Esophagus mucosa (tissue), 1 donor: ENCODE measurements at regions not wholly inside any gene's neighbourhood (a gene's known extent, or its start where the extent isn't known, plus 50 kb on each side); places are given as distances from the start of the nearest gene placed in this dataset.
"Not testable (repeated sequence)": the region's sequence is repeated elsewhere in the genome, so short reads cannot be mapped to it uniquely, and the experiment has no call there.

Source experiments
- ATAC-seq: fragments of 200-7000 bp; cut with Tn5 transposase; one replicate; pipeline ENCODE4 v1.9.1; 2020
- donor health status: DM: yes; HTN: yes; CAD: no.

GRCh38 chr11:23370580-23371275, 510.5 kb upstream of the CCDC179 start:
- no peak for ATAC-seq

GRCh38 chr11:23377909-23378308, 517.6 kb upstream of the CCDC179 start:
- ATAC-seq: no peak

- ATAC-seq: no peak
Observed at GRCh38 chr11:23391031-23391430, 530.8 kb upstream of the CCDC179 start.

GRCh38 chr11:23398052-23398451, 537.8 kb upstream of the CCDC179 start:
- ATAC-seq: no peak

GRCh38 chr11:23399995-23400394, 539.7 kb upstream of the CCDC179 start:
- ATAC-seq: no peak

- ATAC-seq: no peak
Observed at GRCh38 chr11:23403210-23404185, 543.2 kb upstream of the CCDC179 start.

- ATAC-seq: no peak
Observed at GRCh38 chr11:23404225-23405160, 544.2 kb upstream of the CCDC179 start.

GRCh38 chr11:23405350-23405937, 545.2 kb upstream of the CCDC179 start:
- no peak for ATAC-seq

GRCh38 chr11:23406131-23406819, 546.0 kb upstream of the CCDC179 start:
- ATAC-seq: no peak

- ATAC-seq: no peak
Observed at GRCh38 chr11:23413057-23413456, 552.8 kb upstream of the CCDC179 start.

GRCh38 chr11:23423104-23423503, 562.8 kb upstream of the CCDC179 start:
- ATAC-seq: no peak

GRCh38 chr11:23423656-23424055, 563.4 kb upstream of the CCDC179 start:
- no peak for ATAC-seq

- ATAC-seq: no peak
Observed at GRCh38 chr11:23425381-23425780, 565.1 kb upstream of the CCDC179 start.

- no peak for ATAC-seq
Observed at GRCh38 chr11:23429569-23429968, 569.3 kb upstream of the CCDC179 start.

GRCh38 chr11:23453522-23453921, 593.2 kb upstream of the CCDC179 start:
- ATAC-seq: no peak

GRCh38 chr11:23455321-23455891, 595.1 kb upstream of the CCDC179 start:
- no peak for ATAC-seq

GRCh38 chr11:23457641-23458040, 597.4 kb upstream of the CCDC179 start:
- no peak for ATAC-seq

- ATAC-seq: no peak
Observed at GRCh38 chr11:23471878-23472277, 611.6 kb upstream of the CCDC179 start.

- ATAC-seq: no peak
Observed at GRCh38 chr11:23473782-23474181, 613.5 kb upstream of the CCDC179 start.

- ATAC-seq: no peak
Observed at GRCh38 chr11:23480736-23481135, 620.5 kb upstream of the CCDC179 start.

GRCh38 chr11:23484146-23484545, 623.9 kb upstream of the CCDC179 start:
- not testable (repeated sequence) for ATAC-seq
